ENCODE measurements at regions not wholly inside any gene's neighbourhood (a gene's known extent, or its start where the extent isn't known, plus 50 kb on each side); places are given as distances from the start of the nearest gene placed in this dataset.
"Not testable (repeated sequence)": the region's sequence is repeated elsewhere in the genome, so short reads cannot be mapped to it uniquely, and the experiment has no call there.

DNA sequence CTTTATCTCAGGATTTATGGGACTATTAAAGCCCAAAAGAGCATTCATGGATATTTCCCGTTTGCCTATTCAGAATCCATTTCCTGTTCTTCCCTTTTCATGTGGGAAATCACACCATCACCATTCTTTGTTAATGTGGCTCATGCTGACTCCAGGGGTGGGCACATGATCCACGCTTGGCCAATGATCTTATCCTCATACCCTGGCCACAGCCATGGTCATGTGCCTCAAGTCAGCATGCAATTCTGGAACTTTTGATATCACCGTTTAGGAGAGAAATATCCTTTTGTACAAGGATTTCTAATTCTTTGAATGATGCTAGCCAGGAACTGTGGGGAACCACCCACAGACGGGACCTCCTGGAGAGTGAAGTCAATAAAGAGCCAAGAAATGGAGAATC, 272.2 kb downstream of the PRELID2 start:
- FAIRE-seq, result no peak

DNA sequence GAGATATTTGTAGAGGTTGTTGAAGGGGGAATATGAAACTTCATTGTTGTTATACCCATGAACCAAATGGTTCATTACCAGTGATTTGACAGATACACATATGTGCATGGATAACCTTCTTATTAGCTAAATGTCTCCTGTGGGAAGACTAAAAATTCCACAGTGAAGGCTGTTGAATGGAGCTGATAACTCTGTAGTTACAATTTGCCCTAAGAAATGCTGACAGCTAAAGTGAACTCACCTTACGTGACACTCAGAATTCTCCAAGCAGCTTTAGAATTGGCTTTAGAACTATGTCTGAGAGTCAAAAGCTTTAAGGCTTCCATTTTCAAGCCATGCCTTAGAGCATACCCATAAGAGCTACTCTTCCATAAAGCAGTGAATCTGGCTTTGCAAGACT, 276.9 kb downstream of the PRELID2 start:
- no peak for FAIRE-seq

DNA sequence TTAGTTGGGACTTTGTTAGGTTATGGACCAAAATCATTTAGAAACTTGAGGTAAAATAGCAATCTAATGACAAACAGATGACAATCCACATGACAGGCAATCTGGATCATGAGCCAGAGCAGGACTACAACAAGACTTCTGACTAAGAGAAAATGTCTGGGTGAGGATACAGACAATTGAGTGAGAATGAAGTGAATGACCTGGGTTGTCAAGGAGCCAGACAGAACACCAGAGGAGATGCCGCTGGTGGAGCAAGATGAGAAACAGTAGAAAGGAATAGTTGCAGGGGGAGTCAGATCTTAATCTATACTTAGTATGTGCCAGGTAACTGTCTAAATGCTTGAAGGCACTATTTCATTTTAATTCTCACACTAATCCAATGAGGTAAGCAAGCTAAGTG, 277.8 kb downstream of the PRELID2 start:
- FAIRE-seq, result no peak

DNA sequence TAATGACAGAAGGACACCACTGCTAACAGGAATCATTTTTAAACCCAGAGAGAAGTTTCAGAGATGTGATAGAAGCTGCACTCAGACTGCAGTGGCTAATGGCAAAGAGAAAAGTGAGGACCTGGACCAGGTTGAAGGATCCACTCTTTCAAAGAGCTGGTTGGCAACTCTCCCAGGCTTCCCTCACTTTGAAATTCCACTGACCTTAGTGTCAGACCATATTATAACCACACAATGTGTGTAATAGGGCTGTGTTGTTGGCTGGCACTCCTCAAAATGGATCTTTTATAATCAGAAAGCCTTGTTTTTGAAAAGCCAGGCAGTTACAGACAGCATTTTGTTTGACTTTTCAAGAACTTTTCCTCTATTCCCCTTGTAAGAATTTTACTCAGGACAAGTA, 280.7 kb downstream of the PRELID2 start:
- no peak for FAIRE-seq

DNA sequence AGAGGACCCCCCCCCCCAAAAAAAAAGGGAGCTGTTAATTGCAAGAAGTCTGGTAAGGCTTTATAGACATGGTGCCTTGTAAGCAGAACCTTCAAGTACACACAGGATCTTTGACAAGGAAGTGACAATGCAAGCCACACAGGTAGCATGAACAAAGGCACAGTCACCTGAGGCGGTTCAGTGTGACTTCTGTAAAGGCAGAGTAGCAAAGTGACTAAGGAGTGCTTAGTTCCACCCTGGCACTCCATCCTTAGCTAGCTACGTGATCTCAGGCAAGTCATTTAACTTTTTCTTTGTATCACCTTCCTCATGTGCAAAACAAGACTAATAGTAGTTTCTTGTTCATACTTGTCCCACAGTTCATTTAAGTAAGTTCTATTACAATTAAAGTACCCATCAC, 282.0 kb downstream of the PRELID2 start:
- no peak for FAIRE-seq

DNA sequence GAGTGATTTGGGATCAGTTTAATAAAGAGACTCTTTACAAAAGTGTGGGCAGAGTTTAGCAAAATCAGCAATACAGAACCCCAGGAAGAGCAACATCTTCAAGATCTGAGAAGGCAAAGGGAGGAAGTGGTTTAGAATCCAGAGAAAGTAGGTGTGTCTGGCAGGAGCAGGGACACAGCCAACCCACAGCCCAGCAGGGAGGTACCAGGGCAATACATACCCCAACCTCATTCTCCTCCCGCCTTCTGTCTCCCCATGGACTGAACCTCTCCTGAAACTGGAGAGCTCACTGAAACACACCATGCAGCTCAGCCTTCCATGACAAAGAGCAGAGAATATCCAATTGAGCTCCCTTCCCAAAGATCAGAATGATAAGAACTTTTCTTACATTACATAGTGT, 283.4 kb downstream of the PRELID2 start:
- no peak for FAIRE-seq

DNA sequence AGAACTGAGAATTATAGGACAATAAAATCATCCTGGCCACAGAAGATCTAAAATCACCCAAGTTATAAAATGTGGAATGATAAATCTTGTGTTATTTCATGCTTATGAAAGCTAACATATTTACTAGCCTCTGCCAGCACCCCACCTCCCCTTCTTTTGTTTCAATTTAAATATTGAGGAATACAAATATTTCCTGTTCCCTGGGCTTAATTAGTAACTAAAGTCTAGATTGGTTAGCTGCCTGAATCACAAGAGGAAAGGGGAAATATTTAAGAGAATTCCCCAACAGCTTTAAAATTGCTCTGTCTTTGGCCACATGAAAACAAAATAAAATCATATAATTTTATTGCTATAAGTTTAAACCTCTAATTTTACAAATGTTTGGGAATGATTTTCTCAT, 287.0 kb downstream of the PRELID2 start:
- no peak for FAIRE-seq

DNA sequence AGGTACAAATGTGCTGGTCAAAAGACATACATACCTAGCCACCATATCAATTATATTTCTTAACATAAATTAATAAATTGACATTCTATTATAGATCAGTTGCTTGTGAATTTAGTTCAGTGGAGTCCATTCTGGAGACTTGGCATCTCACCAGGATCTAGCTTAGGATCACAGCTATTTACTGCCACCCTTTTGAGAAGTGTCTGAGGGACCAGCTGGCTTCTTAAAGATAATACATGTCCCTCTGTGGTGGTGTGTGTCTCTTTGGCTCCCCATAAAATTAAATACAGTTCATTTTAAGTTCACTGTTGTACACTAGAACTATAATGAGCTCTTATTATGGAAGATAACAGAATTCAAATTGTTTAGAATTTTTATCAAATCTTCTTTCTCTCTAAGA, 290.7 kb downstream of the PRELID2 start:
- FAIRE-seq, result no peak

DNA sequence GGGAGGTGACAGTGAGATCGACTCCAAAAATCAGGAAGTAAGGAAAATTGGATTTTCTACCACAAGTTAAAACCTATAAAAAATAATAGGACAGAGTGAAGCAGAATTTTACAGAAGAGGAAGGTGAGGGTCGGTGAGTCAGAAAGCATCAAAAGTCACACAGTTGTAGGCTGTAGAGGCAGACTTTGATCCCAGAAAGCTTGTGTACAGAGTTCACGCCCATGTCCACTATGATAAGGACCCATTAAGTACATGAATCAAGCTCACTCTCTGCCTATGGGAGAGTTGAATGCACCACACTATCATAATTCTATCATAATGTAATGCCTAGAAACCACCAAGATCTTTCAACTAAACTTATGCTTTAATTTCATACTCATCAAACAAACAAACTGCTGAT, 291.2 kb downstream of the PRELID2 start:
- no peak for FAIRE-seq

DNA sequence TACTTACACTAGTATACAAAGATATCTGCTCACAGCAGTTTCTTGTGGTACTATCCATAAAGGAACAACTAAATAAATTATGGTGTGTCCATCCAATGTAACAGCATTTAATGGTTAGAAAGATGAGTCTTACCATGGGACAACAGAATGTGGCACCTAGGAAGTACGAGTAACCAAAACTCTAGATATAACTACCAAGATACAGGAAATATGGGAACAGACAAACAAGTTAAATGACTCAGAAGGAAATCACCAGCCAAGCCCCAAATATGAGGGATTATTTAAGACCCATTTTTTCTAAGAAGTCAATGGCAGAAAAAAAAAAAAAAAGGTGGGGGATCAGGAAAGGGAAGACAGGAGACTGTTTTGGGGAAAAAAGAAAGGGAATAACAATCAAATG, 294.8 kb downstream of the PRELID2 start:
- no peak for FAIRE-seq

DNA sequence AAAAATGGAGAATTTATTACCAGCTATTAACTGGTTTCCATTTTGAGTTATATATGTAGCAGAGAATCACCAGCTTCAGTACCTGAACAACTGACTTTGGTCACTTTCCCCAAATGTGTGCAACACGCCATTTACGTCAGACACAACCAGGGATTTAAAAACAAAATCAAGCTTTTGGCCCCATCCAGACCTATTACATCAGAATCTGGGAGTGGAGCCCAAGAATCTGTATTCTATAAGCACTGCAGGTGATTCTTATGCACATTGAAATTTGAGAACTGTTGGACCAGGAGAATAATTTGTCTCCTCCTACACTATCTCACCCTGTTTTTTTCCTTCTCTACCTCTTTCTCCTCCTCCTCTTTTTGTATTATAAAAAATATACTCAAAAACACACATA, 295.9 kb downstream of the PRELID2 start:
- no peak for FAIRE-seq

DNA sequence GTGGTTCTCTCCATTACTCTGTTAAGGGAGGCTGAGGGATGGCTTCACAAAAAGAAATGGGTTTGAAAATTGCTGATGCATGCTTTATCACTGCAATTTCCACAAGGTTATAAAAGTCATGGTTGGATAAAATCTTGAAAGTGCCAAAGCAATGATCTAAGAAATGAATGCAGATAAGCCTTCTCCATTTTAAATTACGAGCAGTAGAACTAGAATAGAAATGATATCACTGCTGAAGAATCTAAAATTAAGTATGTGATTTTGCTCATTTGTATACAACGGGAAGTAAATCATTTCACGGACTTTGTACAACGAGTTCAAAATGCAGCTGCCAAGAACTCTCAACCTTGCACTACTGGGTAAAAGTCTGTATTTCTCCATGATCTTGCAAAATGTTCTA, 299.0 kb downstream of the PRELID2 start:
- FAIRE-seq, result no peak

DNA sequence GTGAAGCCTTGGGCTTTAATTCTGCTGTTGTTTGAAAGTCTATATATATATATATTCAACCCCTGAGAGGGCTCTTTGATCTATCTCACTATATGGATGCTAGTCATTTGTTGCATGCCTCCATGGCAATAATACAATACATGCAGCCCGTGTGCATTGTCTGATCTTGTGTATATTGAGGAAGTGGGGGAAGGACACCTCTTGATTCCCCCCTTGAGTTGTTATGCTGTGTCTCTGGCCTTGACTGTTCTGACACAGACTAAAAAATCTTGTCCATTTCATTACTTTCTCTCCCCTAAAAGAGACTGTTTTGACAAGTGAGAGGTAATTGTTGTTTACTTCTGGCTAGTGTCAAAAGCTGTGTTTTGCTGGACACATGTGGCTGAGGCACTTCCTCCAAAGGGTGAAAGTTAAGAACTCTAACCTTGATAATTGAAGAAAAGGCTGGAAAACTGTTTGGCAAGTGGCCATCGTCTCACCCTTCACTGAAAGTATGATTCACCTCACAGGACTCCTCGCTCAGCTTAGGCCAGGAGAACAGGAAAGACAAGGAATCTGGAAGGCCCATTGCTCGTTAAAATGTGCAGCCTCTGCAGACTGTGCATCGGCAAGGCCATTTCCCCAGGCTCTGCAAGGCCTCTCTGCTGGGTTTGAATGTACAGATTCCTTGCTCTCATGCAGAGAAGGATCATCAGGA, 304.0 kb downstream of the PRELID2 start:
- no peak for FAIRE-seq

DNA sequence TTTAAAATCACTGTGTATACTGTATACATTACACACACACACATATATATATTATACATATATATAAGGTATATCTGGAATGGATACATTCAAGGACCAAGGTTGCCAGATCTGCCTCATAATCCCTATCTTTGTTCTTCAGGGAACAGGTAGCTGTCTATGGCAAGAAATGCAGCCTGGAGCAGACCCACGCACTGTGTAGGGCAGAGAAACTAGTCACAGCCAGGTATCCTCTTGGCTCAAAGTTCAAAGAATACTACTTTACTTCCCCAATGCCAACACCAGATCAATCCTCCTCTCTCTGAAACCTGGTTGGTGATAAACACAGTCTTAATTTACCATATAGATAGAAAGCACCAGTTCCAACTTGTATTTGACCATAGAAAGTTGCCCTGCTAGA, 313.6 kb downstream of the PRELID2 start:
- FAIRE-seq, result no peak

DNA sequence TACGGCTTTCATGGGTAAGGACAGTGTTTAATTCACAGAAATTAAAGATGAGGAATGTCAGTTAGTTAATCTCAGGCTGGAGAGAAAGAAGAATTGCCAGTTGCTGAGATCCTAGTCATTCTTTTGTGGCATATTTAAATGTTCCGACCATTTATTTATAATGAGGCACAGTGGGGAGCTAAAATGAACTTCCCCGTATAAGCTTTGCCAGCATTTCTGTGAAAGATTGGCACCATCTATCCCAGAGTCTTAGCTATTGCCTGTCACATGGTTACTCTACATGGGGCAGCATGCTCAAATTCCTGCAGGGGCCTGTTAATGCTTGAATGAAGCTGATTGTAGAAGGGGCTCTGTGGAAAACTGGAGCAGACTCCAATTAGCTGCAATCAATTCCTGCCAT, 314.1 kb downstream of the PRELID2 start:
- FAIRE-seq, result no peak

DNA sequence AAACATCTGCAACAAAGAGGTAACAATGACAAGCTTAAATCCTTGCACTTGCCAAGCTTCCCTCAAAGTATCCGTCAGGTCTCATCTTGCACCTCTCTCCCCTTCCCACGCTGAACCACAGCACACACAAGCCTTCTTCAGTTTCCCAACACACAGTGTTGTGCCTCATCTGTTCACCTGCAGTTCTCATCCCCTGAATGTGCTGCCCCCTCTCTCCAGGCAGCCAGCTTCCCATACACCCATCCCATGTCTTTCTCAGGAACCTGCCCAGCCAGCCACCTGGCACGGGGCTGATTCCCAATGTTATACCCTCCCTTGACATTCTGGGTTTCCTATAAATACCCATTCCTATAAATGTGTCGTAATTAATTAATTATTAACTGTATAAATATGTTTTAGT, 314.8 kb downstream of the PRELID2 start:
- no peak for FAIRE-seq

DNA sequence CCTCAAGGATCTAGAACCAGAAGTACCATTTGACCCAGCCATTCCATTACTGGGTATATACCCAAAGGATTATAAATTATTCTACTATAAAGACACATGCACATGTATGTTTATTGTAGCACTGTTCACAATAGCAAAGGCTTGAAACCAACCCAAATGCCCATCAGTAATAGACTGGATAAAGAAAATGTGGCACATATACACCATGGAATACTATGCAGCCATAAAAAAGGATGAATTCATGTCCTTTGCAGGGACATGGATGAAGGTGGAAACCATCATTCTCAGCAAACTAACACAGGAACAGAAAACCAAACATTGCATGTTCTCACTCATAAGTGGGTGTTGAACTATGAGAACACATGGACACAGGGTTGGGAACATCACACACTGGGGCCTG, 317.6 kb downstream of the PRELID2 start:
- FAIRE-seq, result not testable (repeated sequence)

DNA sequence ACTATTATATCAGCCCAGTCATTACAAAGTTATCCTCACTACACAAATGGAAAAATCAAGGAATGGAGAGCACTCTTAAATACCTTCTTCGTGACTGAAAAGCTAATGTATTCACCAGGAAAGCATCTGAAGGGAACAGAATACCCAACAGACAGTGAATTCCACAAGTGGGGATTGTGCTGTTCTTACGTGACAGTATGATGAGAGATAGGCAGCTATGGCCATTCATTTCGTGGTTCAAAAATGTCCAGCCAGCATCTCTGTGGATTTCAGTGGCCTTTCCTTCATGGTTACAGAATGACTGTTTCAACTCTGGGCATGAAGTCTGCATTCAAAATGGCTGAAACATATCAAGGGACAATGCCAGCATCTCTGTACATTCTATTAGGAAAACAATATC, 323.8 kb downstream of the PRELID2 start:
- FAIRE-seq, result no peak

DNA sequence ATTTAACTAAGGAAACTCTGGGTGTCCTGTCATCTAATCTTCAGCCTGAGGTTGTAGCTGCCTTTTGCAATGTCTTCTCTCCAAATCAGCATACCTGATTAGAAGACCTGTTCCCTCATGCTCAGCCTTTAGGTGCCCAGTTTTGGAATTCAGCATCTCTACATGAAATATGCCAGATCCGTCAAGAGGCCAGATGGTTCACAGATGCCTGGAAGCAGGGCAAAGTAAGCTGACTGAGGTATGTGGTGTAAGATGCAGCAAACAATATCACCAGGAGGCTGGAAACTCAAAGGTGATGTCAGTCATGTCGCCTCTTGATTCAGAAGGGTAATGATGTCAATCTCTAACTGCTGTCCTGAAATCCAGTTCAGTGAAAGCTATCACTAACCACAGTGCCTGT, 324.4 kb downstream of the PRELID2 start:
- FAIRE-seq, result no peak

DNA sequence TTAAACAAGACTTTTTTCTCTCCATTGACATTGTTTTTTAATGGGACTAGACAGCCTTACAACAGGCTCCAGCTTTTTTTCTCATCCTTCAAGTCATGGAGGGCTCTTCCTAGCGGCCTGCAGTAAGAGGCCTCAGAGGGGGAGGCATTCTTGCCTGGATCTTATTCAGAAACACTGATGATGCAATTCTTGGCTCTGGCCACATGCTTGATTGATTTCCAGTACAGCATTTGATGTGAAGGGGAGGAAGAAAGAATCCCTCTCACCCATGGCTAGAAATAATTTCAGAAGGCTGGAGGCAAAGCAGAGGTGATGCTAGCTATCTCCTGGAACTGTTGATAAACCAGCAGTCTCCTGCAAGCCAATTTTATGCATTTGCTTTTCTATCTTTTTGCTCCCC, 324.8 kb downstream of the PRELID2 start:
- FAIRE-seq, result no peak

DNA sequence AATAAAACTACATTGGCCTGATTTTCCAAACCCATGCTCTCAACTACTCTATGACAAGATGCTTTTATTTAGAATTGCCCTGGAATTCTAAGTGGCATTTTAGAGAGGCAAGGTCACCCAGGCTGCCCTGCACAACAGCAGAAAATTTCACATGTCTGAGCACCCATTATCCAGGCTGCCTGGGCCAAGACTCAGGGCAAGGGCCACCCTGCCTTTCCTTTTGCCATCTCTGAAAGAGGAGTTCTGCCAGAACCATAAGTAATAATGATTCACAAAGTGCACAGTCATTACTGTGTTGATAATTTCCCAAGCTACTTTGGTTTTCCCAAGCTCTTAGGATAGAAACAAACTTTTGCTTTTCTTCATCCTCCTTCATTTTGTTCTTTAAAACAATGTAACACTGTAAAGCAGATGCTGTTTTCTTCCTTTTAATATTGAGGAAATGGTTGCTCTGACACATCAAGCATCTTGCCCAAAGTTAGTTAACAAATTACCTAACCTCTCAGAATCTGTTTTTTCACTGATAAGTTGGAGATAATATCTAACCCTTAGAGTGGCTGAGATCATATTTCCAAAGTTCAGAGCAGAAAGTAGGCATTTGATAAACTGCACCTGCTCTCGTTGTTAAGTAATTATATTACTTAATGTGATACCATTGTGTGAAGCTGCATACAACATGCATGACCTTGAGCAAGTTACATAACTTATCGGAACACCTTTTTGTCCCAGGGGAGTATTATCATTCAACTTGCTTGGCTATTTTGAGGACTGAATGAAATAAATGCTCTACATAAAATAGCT, 325.6 kb downstream of the PRELID2 start:
- FAIRE-seq, result no peak

DNA sequence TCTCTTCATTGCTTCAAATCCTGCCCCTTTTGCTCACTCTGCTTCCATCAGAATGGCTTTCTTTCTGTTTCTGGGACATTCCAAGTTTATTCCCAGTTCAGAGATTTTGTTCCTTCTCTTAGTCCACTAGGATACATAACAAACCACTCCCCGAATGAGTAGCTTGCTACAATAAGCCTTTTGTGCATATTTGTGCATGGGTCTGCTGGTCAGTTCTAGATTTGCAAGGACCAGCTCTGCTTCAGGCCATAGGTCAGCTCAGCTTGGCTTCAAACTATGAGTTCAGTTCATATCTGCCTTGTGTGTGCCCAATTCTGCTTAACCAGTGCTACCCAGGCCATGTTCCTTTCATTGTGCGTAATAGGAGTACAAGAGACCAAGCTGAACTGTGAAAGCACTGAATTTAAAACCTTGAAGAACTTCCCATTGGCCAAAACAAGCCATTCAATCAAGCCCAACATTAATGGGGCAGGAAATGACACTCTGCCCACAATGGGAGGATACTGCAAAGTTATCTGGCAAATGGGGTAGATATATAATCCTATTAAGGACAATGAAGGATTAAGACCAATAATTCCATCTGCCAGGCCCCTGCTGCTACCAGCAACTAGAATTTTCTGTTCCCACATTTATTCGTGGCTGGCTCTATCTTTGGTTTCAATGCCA, 328.8 kb downstream of the PRELID2 start:
- no peak for FAIRE-seq

DNA sequence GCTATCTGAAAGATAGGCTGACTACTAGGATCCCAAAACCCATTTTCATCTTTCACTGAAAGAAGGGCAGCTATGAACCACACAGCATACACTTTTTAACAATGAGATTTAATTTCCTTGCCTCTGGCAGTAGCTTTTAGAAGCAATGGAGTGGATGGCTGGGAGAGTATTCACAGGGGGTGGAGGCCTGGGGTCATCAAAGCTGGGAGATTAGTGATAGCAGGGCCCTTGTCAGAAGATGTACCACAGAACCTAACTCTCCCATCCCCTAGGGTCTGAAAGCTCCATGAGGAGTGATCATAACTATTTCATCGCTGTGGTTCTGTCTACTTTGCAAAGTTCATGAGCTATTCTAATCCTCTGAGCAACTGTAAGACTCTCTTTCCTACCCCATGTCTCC, 332.2 kb downstream of the PRELID2 start:
- no peak for FAIRE-seq

DNA sequence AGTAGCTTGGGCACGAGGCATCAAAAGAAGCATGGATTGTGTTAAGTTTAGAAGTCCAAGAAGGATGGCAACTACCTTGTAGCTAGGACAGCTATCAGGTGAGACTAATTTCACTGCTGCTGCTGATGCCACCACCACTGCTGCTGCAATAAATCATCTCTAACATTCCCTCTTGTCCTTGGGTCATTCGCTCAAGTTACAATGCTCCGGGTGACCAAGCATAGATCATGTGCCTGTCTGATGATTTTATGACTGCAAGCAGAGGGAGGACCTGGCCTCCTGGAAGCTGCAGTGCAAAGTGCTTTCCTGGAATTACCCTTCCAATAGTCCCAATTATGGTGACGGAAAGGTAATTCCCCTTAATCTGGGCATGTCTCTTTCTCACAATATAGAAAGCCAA, 334.4 kb downstream of the PRELID2 start:
- no peak for FAIRE-seq

Measured in TTC549 (cell line).